A549 (cell line): ENCODE measurements at regions not wholly inside any gene's neighbourhood (a gene's known extent, or its start where the extent isn't known, plus 50 kb on each side); places are given as distances from the start of the nearest gene placed in this dataset.

Source experiments
- CEBPB ChIP-seq, 2 experiments: fragments of >200 bp in 1 of 2; sonication (Bioruptor Twin) in 1 of 2; formaldehyde crosslinking in 1 of 2; IDR thresholded peaks; 2 replicates each; pipeline ENCODE4 v1.6.1; 2012 to 2016
- CHD2 ChIP-seq: fragments of 150-350 bp; IDR thresholded peaks from 2 replicates; pipeline ENCODE4 v1.6.1; 2014; ENCODE audit warnings: low read length; ENCODE audit not compliant: partially characterized antibody
- CTCF ChIP-seq: fragments of >200 bp; sonication (Bioruptor Twin); formaldehyde crosslinking; IDR thresholded peaks from 3 replicates; pipeline ENCODE4 v1.5.1; 2016
- NR3C1 ChIP-seq: fragments of >200 bp; sonication (Bioruptor Twin); formaldehyde crosslinking; IDR thresholded peaks from 3 replicates; pipeline ENCODE4 v1.6.1; 2017
- RAD21 ChIP-seq, 2 experiments: fragments of >200 bp in 1 of 2; sonication (Bioruptor Twin) in 1 of 2; formaldehyde crosslinking in 1 of 2; IDR thresholded peaks in 1 of 2; conservative IDR thresholded peaks in 1 of 2; 2 replicates in 1 of 2; 3 replicates in 1 of 2; pipeline ENCODE4 v1.6.1; 2012 to 2018; ENCODE audit warnings: inconsistent platforms in 1 of 2
- SMC3 ChIP-seq: fragments of >200 bp; sonication (Bioruptor Twin); formaldehyde crosslinking; IDR thresholded peaks from 3 replicates; pipeline ENCODE4 v1.6.1; 2018; ENCODE audit warnings: inconsistent platforms
- SREBF2 ChIP-seq: fragments of 450-650 bp; IDR thresholded peaks from 2 replicates; pipeline ENCODE4 v1.6.1; 2014; ENCODE audit warnings: mild to moderate bottlenecking, moderate library complexity

GRCh38 chr7:4331711-4332110 lies 350.4 kb upstream of the FOXK1 start:
- TF ChIP-seq NR3C1 (no peak), CTCF (no peak), SMC3 (no peak), CEBPB (IDR thresholded peaks at IDR 0.05) (no peak), SREBF2 (no peak), CHD2 (no peak), RAD21 (conservative IDR thresholded peaks at IDR 0.05 in 1 of 2, IDR thresholded peaks at IDR 0.05 in 1 of 2) (no peak)
